DOHH2 (cell line): ENCODE measurements at regions not wholly inside any gene's neighbourhood (a gene's known extent, or its start where the extent isn't known, plus 50 kb on each side); places are given as distances from the start of the nearest gene placed in this dataset.

ENCODE experiments used
- H3F3A ChIP-seq: fragments of 200-600 bp; sonication (generic), shearing (Covaris generic); 2 replicates; pipeline ENCODE4 v1.6.0; 2016; ENCODE audit warnings: antibody characterized with exemption, mild to moderate bottlenecking; ENCODE audit not compliant: control insufficient read depth, insufficient read depth
- H3K27ac ChIP-seq: fragments of 200-600 bp; sonication (generic); 2 replicates; pipeline ENCODE4 v1.5.1; 2014; ENCODE audit warnings: low read depth, mild to moderate bottlenecking, low read length, moderate library complexity
- H3K27me3 ChIP-seq: fragments of 200-600 bp; sonication (generic); 2 replicates; pipeline ENCODE4 v1.6.1; 2014; ENCODE audit warnings: mild to moderate bottlenecking, low read length, mixed read lengths; ENCODE audit not compliant: control insufficient read depth
- H3K36me3 ChIP-seq: fragments of 200-600 bp; sonication (generic); 2 replicates; pipeline ENCODE4 v1.6.1; 2014; ENCODE audit warnings: mild to moderate bottlenecking, low read length, moderate library complexity, mixed read lengths; ENCODE audit not compliant: control insufficient read depth
- H3K4me1 ChIP-seq: fragments of 200-600 bp; sonication (generic); 2 replicates; pipeline ENCODE4 v1.6.1; 2014; ENCODE audit warnings: mild to moderate bottlenecking, low read length, mixed read lengths; ENCODE audit not compliant: control insufficient read depth
- H3K4me2 ChIP-seq: fragments of 200-600 bp; sonication (generic); 2 replicates; pipeline ENCODE4 v1.6.0; 2014; ENCODE audit warnings: mild to moderate bottlenecking, low read length, moderate library complexity
- H3K4me3 ChIP-seq: fragments of 200-600 bp; sonication (generic); 2 replicates; pipeline ENCODE4 v1.5.1; 2014; ENCODE audit warnings: mild to moderate bottlenecking, low read length, mixed read lengths
- H3K79me2 ChIP-seq: fragments of 200-600 bp; sonication (generic); 2 replicates; pipeline ENCODE4 v1.6.1; 2014; ENCODE audit warnings: mild to moderate bottlenecking, low read length, mixed read lengths; ENCODE audit not compliant: control insufficient read depth
- H3K9me2 ChIP-seq: fragments of 200-600 bp; sonication (generic); replicated peaks from 2 replicates; pipeline ENCODE4 v1.6.1; 2014; ENCODE audit warnings: mild to moderate bottlenecking, low read length, mixed read lengths; ENCODE audit not compliant: control insufficient read depth
- H3K9me3 ChIP-seq: fragments of 200-600 bp; sonication (generic); 2 replicates; pipeline ENCODE4 v1.6.1; 2014; ENCODE audit warnings: antibody characterized with exemption, low read length, mixed read lengths; ENCODE audit not compliant: control insufficient read depth, insufficient read depth
- H4K20me1 ChIP-seq: fragments of 200-600 bp; sonication (generic); 2 replicates; pipeline ENCODE4 v1.6.0; 2014; ENCODE audit warnings: low read depth, mild to moderate bottlenecking, antibody characterized with exemption, low read length, moderate library complexity; ENCODE audit not compliant: control insufficient read depth, insufficient read depth
- EZH2phosphoT487 ChIP-seq: fragments of 200-600 bp; sonication (generic); IDR thresholded peaks from 2 replicates; pipeline ENCODE4 v1.6.1; 2017; ENCODE audit warnings: borderline replicate concordance, mild to moderate bottlenecking, antibody characterized with exemption, low read length, moderate library complexity, mixed read lengths
- TF ChIP-seq, protein P1 (sequence below): fragments of 200-600 bp; sonication (generic); IDR thresholded peaks from one replicate; pipeline ENCODE4 v1.5.1; 2014; ENCODE audit warnings: antibody characterized with exemption, mild to moderate bottlenecking, low read depth, low read length; ENCODE audit not compliant: poor library complexity, severe bottlenecking

DNA sequence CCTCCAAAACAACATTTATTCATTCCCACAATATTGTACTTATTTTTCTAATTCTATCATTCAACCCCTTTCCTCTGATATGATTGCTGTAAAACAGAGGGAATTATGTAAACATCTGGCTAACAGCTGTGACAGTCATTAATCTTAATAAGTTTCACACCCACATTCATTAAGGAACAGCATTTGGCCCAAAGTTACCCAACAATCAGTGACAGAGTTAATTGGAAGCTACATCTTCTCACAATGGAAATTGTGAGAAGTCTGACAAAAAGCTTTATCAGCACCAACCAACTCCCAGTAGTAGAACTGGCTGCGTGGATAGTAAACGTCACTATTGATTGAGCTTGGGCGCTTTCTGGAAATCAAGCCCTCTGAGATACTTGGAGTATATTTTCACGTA is 165.8 kb upstream of the SLC24A5 start:
- no peaks in the 10 kb centered on the region for H3K79me2 ChIP-seq
- H3K4me3 ChIP-seq: no peak overlapping the region

DNA sequence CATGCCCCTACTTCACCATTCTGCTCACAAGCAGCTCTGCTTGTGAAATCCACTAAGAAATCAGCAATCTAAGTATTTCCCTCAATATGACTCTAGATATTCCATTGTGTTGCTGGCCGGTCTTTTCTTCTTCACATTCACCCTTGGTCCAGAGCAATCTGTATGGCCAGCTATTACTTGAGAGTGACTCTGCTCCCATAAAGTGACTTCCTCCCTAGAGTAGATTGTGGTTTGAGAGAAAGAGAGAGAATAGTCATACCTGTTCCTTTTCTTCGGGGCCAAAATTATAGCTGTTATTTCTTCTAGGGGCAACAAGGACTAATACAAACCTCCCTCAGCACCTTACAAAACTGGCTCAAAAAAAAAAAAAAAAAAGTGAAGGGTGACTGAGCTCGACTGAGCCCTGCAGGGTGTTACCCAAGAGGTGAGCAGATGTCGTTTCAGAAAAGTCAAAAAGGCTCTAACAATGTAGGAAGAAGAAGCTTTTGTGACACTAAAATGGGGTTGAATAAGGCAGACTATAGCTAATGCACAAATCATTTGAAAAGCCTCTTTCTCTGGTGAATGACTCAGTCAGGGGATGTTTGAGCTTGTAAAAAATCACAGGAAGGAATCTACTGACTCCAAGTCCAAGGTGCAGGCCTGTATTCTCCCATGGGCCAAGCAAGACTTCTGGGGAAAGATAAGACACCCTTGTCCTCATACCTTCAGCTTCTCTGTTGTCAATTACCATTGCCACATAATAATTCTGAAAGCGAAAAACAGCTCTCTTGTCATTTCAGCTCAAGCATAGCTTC is 161.0 kb upstream of the SLC24A5 start:
- H3K9me3 ChIP-seq: no peaks in the 10 kb centered on the region
- H3K4me3 ChIP-seq: no peak overlapping the region
- no peaks in the 10 kb centered on the region for H3K27me3 ChIP-seq
- no peaks in the 10 kb centered on the region for H4K20me1 ChIP-seq
- no peaks in the 10 kb centered on the region for H3K4me1 ChIP-seq
- no peaks in the 10 kb centered on the region for H3K9me2 ChIP-seq
- no peak overlapping the region for H3K4me2 ChIP-seq
- no peak for TF ChIP-seq EZH2phosphoT487
- TF ChIP-seq, protein P1, sequence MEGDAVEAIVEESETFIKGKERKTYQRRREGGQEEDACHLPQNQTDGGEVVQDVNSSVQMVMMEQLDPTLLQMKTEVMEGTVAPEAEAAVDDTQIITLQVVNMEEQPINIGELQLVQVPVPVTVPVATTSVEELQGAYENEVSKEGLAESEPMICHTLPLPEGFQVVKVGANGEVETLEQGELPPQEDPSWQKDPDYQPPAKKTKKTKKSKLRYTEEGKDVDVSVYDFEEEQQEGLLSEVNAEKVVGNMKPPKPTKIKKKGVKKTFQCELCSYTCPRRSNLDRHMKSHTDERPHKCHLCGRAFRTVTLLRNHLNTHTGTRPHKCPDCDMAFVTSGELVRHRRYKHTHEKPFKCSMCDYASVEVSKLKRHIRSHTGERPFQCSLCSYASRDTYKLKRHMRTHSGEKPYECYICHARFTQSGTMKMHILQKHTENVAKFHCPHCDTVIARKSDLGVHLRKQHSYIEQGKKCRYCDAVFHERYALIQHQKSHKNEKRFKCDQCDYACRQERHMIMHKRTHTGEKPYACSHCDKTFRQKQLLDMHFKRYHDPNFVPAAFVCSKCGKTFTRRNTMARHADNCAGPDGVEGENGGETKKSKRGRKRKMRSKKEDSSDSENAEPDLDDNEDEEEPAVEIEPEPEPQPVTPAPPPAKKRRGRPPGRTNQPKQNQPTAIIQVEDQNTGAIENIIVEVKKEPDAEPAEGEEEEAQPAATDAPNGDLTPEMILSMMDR: no peak
- no peaks in the 10 kb centered on the region for H3K79me2 ChIP-seq
- no peaks in the 10 kb centered on the region for H3K36me3 ChIP-seq
- H3F3A ChIP-seq: no peaks in the 10 kb centered on the region
- no peak overlapping the region for H3K27ac ChIP-seq

More for the DNA sequence above, 165.8 kb upstream of the SLC24A5 start:
- TF ChIP-seq EZH2phosphoT487: no peak
- TF ChIP-seq, protein P1: no peak
- no peaks in the 10 kb centered on the region for H3K9me3 ChIP-seq
- H3K9me2 ChIP-seq: no peaks in the 10 kb centered on the region
- no peaks in the 10 kb centered on the region for H3K27me3 ChIP-seq
- no peaks in the 10 kb centered on the region for H3F3A ChIP-seq
- no peaks in the 10 kb centered on the region for H4K20me1 ChIP-seq
- no peak overlapping the region for H3K4me2 ChIP-seq
- no peaks in the 10 kb centered on the region for H3K4me1 ChIP-seq
- no peaks in the 10 kb centered on the region for H3K36me3 ChIP-seq
- H3K27ac ChIP-seq: no peak overlapping the region

DNA sequence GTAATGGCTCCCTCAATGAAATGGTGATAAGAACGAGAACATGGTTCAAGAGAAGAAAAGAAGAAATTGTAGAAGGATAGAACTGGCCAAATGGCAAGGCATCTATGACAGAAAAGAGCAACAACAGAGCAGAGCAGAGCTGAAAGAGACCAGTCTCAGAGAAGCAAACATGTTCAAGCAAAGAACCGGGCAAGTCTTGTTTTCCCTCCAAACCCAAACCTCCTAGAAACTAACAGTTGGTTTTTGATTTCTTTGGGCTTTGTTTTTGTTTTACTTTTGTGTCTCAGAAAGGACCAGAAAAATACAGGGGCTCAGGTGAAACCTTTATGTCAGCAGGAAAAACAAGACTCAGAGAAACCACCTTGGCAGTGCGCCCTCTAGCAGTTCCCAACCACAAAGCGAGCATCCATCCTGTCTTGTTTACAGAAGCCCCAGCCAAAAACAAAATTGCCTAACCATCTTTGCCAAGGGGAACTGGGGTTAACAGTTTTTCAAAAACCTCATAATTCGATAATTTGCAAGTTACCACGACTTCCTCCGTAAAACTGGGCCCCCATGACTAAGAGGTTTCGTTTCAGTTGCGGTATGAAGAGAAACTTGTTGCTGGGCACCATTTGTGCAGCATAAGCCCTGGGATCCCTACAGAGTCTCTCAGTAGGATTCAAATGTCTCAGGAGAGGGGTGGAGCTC is 159.2 kb upstream of the SLC24A5 start:
- Histone ChIP-seq H3K9me2 (no peaks in the 10 kb centered on the region), H3K36me3 (no peaks in the 10 kb centered on the region), H4K20me1 (no peaks in the 10 kb centered on the region), H3F3A (no peaks in the 10 kb centered on the region), H3K4me1 (no peaks in the 10 kb centered on the region), H3K9me3 (no peaks in the 10 kb centered on the region), H3K4me2 (no peak overlapping the region), H3K79me2 (no peaks in the 10 kb centered on the region), H3K27me3 (no peaks in the 10 kb centered on the region), H3K27ac (no peak overlapping the region), H3K4me3 (no peak overlapping the region)
- TF ChIP-seq, protein P1: no peak
- no peak for TF ChIP-seq EZH2phosphoT487
